ENCODE measurements at regions not wholly inside any gene's neighbourhood (a gene's known extent, or its start where the extent isn't known, plus 50 kb on each side); places are given as distances from the start of the nearest gene placed in this dataset.

DNA sequence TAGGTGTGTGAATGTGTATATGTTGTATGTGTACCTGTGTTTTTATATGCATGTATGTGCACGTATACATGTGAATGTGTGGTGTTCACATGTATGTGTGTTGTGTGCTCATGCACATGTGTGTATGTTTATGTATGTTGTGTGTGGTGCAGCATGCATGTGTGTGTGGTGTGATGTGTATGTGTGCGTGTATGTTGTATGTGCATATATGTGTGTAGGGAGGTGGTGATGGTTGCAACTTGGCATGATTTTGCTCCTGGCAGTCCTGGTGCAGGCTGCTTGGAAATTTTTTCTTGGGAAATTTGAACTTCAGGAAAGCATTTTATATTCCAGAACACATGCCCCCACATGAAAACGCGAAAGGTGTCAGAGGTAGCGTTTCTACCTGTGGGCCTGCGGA, 1177.8 kb downstream of the TBC1D22A start:
- Histone ChIP-seq H3K9me1 (ENCODE audit: insufficient read depth, low read length) (no peaks in the 10 kb centered on the region), H3K4me3 (ENCODE audit: insufficient read depth, low read depth, low read length) (no peak overlapping the region), H2AK9ac (replicated peaks; ENCODE audit: low read depth, low read length, poor library complexity) (no peak overlapping the region), H3K4me2 (ENCODE audit: low read depth, low read length) (no peak overlapping the region), H3K23ac (ENCODE audit: low read depth, low read length) (no peak overlapping the region), H3K27ac (ENCODE audit: insufficient read depth, low read length) (no peak overlapping the region), H3K79me1 (ENCODE audit: low read depth in 1 of 2, low read length in 2 of 2) (no peaks in the 10 kb centered on the region), H3K9me3 (ENCODE audit: control insufficient read depth, insufficient read depth, low read length) (peaks cover 39% of the 10 kb centered on the region), H3K18ac (ENCODE audit: low read depth, low read length) (no peak overlapping the region), H3K27me3 (ENCODE audit: control insufficient read depth, insufficient read depth, low read length) (no peaks in the 10 kb centered on the region), H2BK120ac (ENCODE audit: low read depth, low read length) (no peak overlapping the region), H4K91ac (ENCODE audit: insufficient read depth, low read depth, low read length) (no peak overlapping the region), H3K9ac (ENCODE audit: low read depth, low read length) (no peak overlapping the region), H3K4me1 (ENCODE audit: control insufficient read depth, insufficient read depth, low read length) (no peaks in the 10 kb centered on the region), H2AFZ (replicated peaks; ENCODE audit: low read length, poor library complexity) (no peak overlapping the region), H4K8ac (ENCODE audit: low read depth in 2 of 2, low read length in 2 of 2) (no peak overlapping the region), H3K14ac (replicated peaks; ENCODE audit: low read depth, low read length) (no peak overlapping the region), H2BK5ac (ENCODE audit: low read depth, low read length, poor library complexity, severe bottlenecking) (no peak overlapping the region), H3K36me3 (ENCODE audit: control insufficient read depth, insufficient read depth, low read length) (no peaks in the 10 kb centered on the region), H4K5ac (ENCODE audit: low read depth, low read length) (no peak overlapping the region), H3K56ac (ENCODE audit: extremely low read depth, insufficient read depth, low read length) (no peak overlapping the region), H4K20me1 (ENCODE audit: insufficient read depth, low read length) (no peaks in the 10 kb centered on the region), H2AK5ac (ENCODE audit: low read depth, low read length) (no peak overlapping the region), H2BK20ac (ENCODE audit: low read depth, low read length) (no peak overlapping the region), H3K4ac (ENCODE audit: low read depth, low read length) (no peak overlapping the region), H2BK15ac (ENCODE audit: low read depth, low read length) (no peak overlapping the region)
- TF ChIP-seq RCOR1 (IDR thresholded peaks at IDR 0.05; ENCODE audit: insufficient replicate concordance, low read length) (no peak), RAD21 (IDR thresholded peaks at IDR 0.05; ENCODE audit: low read length) (no peak), FOS (IDR thresholded peaks at IDR 0.05; ENCODE audit: low read depth, low read length) (no peak), MAFK (IDR thresholded peaks at IDR 0.05; ENCODE audit: low read depth, low read length) (no peak), USF2 (IDR thresholded peaks at IDR 0.05; ENCODE audit: low read depth, low read length) (no peak), CEBPB (IDR thresholded peaks at IDR 0.05; ENCODE audit: low read depth, low read length) (no peak), NFE2L2 (IDR thresholded peaks at IDR 0.05; ENCODE audit: low read depth, low read length) (no peak), POLR2A (IDR thresholded peaks at IDR 0.05; ENCODE audit: low read depth, low read length) (no peak), SMC3 (IDR thresholded peaks at IDR 0.05; ENCODE audit: low read depth, low read length) (no peak), BHLHE40 (IDR thresholded peaks at IDR 0.05; ENCODE audit: low read depth, low read length) (no peak), MAZ (IDR thresholded peaks at IDR 0.05; ENCODE audit: borderline replicate concordance, low read depth, low read length) (no peak), CHD1 (IDR thresholded peaks at IDR 0.05; ENCODE audit: low read depth, low read length) (no peak), RFX5 (IDR thresholded peaks at IDR 0.05; ENCODE audit: low read depth, low read length) (no peak)
- TF ChIP-seq, protein P1, sequence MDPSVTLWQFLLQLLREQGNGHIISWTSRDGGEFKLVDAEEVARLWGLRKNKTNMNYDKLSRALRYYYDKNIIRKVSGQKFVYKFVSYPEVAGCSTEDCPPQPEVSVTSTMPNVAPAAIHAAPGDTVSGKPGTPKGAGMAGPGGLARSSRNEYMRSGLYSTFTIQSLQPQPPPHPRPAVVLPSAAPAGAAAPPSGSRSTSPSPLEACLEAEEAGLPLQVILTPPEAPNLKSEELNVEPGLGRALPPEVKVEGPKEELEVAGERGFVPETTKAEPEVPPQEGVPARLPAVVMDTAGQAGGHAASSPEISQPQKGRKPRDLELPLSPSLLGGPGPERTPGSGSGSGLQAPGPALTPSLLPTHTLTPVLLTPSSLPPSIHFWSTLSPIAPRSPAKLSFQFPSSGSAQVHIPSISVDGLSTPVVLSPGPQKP (IDR thresholded peaks at IDR 0.05; ENCODE audit: borderline replicate concordance, low read depth, low read length) = no peak
- intact Hi-C loops (cut with micrococcal nuclease) (no loop called here), dilution Hi-C loops (cut with HindIII; ENCODE audit: low sequenced_read_pairs, unreplicated experiment) (no loop called here), in situ Hi-C loops (cut with MboI; ENCODE audit: low sequenced_read_pairs) (no loop called here)
- ChIA-PET CTCF (no interaction called here), POLR2A (ENCODE audit: unreplicated experiment) (no interaction called here)
- BruUV-seq (replicated peaks) = no TSS peak
- DNase-seq = no peak
- WGBS, 2 experiments (ENCODE audit: extremely low coverage in 2 of 2, insufficient read length in 1 of 2) = 85% methylated on average over 5 of the region's 6 CpGs; no CpG with 5 or more reads in 1 of the 2 experiments
- no peak for ATAC-seq (ENCODE audit: low read depth)

Measured in IMR-90 (cell line).